ENCODE measurements at regions not wholly inside any gene's neighbourhood (a gene's known extent, or its start where the extent isn't known, plus 50 kb on each side); places are given as distances from the start of the nearest gene placed in this dataset.

DNA sequence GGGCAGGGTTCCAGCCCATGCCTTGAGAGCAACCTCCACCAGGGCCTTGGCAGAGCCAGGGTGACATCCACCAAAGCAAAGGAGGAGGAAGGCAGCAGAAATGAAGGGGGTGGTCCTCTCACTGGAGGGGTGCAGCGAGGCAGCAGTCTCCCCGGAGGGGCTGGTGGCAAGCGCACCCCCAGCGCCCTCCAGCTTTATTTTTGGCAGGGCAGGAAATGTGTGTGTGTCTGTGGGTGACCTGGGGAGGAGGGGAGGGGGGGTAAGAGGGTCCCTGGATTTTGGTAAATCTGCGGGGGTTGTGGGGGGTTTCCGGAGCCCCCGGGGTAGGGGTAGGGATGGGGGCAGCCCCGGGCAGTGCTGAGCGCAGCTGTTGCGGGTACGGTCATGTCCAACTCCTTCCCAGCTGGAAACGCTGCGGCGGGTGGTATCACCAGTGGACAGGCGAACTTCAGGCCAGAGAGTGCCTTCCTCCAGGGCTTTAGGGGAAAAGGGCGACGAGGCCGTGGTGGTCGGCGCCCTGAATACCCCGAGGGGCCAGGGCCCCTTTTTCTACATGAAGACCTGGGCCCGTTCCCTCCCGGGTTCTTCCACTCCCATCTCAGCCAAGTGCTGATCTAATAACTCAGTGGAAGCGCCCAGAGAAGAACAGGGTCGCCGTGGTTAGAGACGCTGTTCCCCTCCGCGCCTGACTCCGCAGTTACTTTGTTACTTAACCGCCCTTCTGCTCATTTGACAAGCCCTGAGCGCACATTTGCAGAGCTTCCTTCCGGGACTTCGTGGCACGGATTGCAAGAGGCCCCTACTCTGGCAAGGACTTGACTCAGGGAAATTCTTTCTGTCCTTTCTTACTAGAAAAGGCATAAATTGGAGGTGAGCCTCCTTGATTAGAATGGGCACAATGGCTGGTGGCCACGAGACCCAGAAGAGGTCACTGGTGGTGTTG is 55.2 kb downstream of the FOS start:
- no peaks in the 10 kb centered on the region for H3K27me3 ChIP-seq (ENCODE audit: control insufficient read depth in 2 of 2, insufficient read depth in 1 of 2, low read length in 1 of 2)
- no peaks in the 10 kb centered on the region for H3K36me3 ChIP-seq (ENCODE audit: control insufficient read depth in 2 of 2, insufficient read depth in 2 of 2, low read length in 1 of 2)
- DNase-seq (ENCODE audit: low read depth in 6 of 9, low spot score in 9 of 9), result peak in 8 of 9 donors; percentile 49 to 89 (median 74)
- peak overlapping the region; percentile 81 to 85 for H3K27ac ChIP-seq (ENCODE audit: low read depth in 1 of 2, low read length in 1 of 2)
- peaks cover 10 to 27% of the 10 kb centered on the region in 2 donors for H3K4me1 ChIP-seq (ENCODE audit: control insufficient read depth in 2 of 2, insufficient read depth in 2 of 2, low read length in 2 of 2)
- H3K9me3 ChIP-seq (ENCODE audit: control insufficient read depth in 2 of 2, insufficient read depth in 1 of 2, low read length in 1 of 2), result peaks cover 0 to 3% of the 10 kb centered on the region in 2 donors
- WGBS, result 4% methylated on average over 36 of the region's 36 CpGs
- H3K4me3 ChIP-seq (ENCODE audit: low read length in 2 of 2), result peak overlapping the region; percentile 43 to 50

- Histone ChIP-seq H3K27me3 (ENCODE audit: control insufficient read depth in 2 of 2, insufficient read depth in 1 of 2, low read length in 1 of 2) (no peaks in the 10 kb centered on the region), H3K4me1 (ENCODE audit: control insufficient read depth in 2 of 2, insufficient read depth in 2 of 2, low read length in 2 of 2) (peaks cover 10 to 28% of the 10 kb centered on the region in 2 donors), H3K27ac (ENCODE audit: low read depth in 1 of 2, low read length in 1 of 2) (peak overlapping the region; percentile 81 to 85), H3K36me3 (ENCODE audit: control insufficient read depth in 2 of 2, insufficient read depth in 2 of 2, low read length in 1 of 2) (no peaks in the 10 kb centered on the region), H3K9me3 (ENCODE audit: control insufficient read depth in 2 of 2, insufficient read depth in 1 of 2, low read length in 1 of 2) (peaks cover 0 to 3% of the 10 kb centered on the region in 2 donors), H3K4me3 (ENCODE audit: low read length in 2 of 2) (peak overlapping the region in 1 of 2 donors; percentile 43)
- 46% methylated on average over 10 of the region's 10 CpGs for WGBS
- peak in 1 of 9 donors; percentile 17 for DNase-seq (ENCODE audit: low read depth in 6 of 9, low spot score in 9 of 9)
Measured at GRCh38 chr14:75334549-75335051, 56.0 kb downstream of the FOS start.

DNA sequence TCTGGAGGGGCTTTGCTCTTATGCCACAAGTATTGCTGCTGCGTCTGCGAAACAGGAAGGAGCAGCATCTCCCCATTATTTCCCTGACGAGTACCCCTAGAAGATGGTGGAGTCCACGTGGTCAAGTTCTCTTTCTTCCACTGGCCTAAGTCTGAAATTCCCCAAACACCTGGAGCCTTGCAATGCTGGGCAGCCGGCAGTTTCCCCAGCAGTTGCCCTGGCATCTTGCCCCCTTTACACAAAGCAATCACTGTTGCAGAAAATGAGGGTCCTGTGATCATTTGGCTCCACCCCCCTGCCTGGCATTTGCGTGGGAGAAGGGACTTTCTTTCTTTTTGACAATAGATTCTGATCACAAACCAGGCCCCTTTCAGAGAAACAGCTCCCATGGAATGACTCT is 56.9 kb downstream of the FOS start:
- 85% methylated on average over 6 of the region's 6 CpGs for WGBS
- H3K27me3 ChIP-seq (ENCODE audit: control insufficient read depth in 2 of 2, insufficient read depth in 1 of 2, low read length in 1 of 2), result no peaks in the 10 kb centered on the region
- H3K9me3 ChIP-seq (ENCODE audit: control insufficient read depth in 2 of 2, insufficient read depth in 1 of 2, low read length in 1 of 2), result peaks cover 0 to 3% of the 10 kb centered on the region in 2 donors
- H3K36me3 ChIP-seq (ENCODE audit: control insufficient read depth in 2 of 2, insufficient read depth in 2 of 2, low read length in 1 of 2), result no peaks in the 10 kb centered on the region
- no peak for DNase-seq (ENCODE audit: low read depth in 6 of 9, low spot score in 9 of 9)
- H3K27ac ChIP-seq (ENCODE audit: low read depth in 1 of 2, low read length in 1 of 2), result no peak overlapping the region
- peaks cover 10 to 29% of the 10 kb centered on the region in 2 donors for H3K4me1 ChIP-seq (ENCODE audit: control insufficient read depth in 2 of 2, insufficient read depth in 2 of 2, low read length in 2 of 2)
- no peak overlapping the region for H3K4me3 ChIP-seq (ENCODE audit: low read length in 2 of 2)

GRCh38 chr14:75338398-75338797 is 59.8 kb downstream of the FOS start:
- Histone ChIP-seq H3K4me3 (ENCODE audit: low read length in 2 of 2) (no peak overlapping the region), H3K27ac (ENCODE audit: low read depth in 1 of 2, low read length in 1 of 2) (no peak overlapping the region), H3K27me3 (ENCODE audit: control insufficient read depth in 2 of 2, insufficient read depth in 1 of 2, low read length in 1 of 2) (no peaks in the 10 kb centered on the region), H3K4me1 (ENCODE audit: control insufficient read depth in 2 of 2, insufficient read depth in 2 of 2, low read length in 2 of 2) (peaks cover 12 to 38% of the 10 kb centered on the region in 2 donors), H3K36me3 (ENCODE audit: control insufficient read depth in 2 of 2, insufficient read depth in 2 of 2, low read length in 1 of 2) (no peaks in the 10 kb centered on the region), H3K9me3 (ENCODE audit: control insufficient read depth in 2 of 2, insufficient read depth in 1 of 2, low read length in 1 of 2) (peaks cover 0 to 3% of the 10 kb centered on the region in 2 donors)
- DNase-seq (ENCODE audit: low read depth in 6 of 9, low spot score in 9 of 9), result no peak

- H3K4me3 ChIP-seq (ENCODE audit: low read length in 2 of 2), result no peak overlapping the region
- H3K4me1 ChIP-seq (ENCODE audit: control insufficient read depth in 2 of 2, insufficient read depth in 2 of 2, low read length in 2 of 2), result peaks cover 8 to 31% of the 10 kb centered on the region in 2 donors
- no peak for DNase-seq (ENCODE audit: low read depth in 6 of 9, low spot score in 9 of 9)
- peaks cover 0 to 3% of the 10 kb centered on the region in 2 donors for H3K9me3 ChIP-seq (ENCODE audit: control insufficient read depth in 2 of 2, insufficient read depth in 1 of 2, low read length in 1 of 2)
- H3K27me3 ChIP-seq (ENCODE audit: control insufficient read depth in 2 of 2, insufficient read depth in 1 of 2, low read length in 1 of 2), result no peaks in the 10 kb centered on the region
- 88% methylated on average over 4 of the region's 4 CpGs for WGBS
- no peak overlapping the region for H3K27ac ChIP-seq (ENCODE audit: low read depth in 1 of 2, low read length in 1 of 2)
- H3K36me3 ChIP-seq (ENCODE audit: control insufficient read depth in 2 of 2, insufficient read depth in 2 of 2, low read length in 1 of 2), result no peaks in the 10 kb centered on the region
Measured at GRCh38 chr14:75339059-75339458, 60.4 kb downstream of the FOS start.

- H3K4me3 ChIP-seq (ENCODE audit: low read length in 2 of 2), result no peak overlapping the region
- no peaks in the 10 kb centered on the region for H3K27me3 ChIP-seq (ENCODE audit: control insufficient read depth in 2 of 2, insufficient read depth in 1 of 2, low read length in 1 of 2)
- peaks cover 3 to 15% of the 10 kb centered on the region in 2 donors for H3K4me1 ChIP-seq (ENCODE audit: control insufficient read depth in 2 of 2, insufficient read depth in 2 of 2, low read length in 2 of 2)
- no peak for DNase-seq (ENCODE audit: low read depth in 6 of 9, low spot score in 9 of 9)
- H3K36me3 ChIP-seq (ENCODE audit: control insufficient read depth in 2 of 2, insufficient read depth in 2 of 2, low read length in 1 of 2), result no peaks in the 10 kb centered on the region
- peak overlapping the region in 1 of 2 donors; percentile 47 for H3K27ac ChIP-seq (ENCODE audit: low read depth in 1 of 2, low read length in 1 of 2)
- WGBS, result 28% methylated on average over 8 of the region's 8 CpGs
- peaks cover 0 to 3% of the 10 kb centered on the region in 2 donors for H3K9me3 ChIP-seq (ENCODE audit: control insufficient read depth in 2 of 2, insufficient read depth in 1 of 2, low read length in 1 of 2)
Measured at GRCh38 chr14:75340921-75341320, 62.3 kb downstream of the FOS start.

DNA sequence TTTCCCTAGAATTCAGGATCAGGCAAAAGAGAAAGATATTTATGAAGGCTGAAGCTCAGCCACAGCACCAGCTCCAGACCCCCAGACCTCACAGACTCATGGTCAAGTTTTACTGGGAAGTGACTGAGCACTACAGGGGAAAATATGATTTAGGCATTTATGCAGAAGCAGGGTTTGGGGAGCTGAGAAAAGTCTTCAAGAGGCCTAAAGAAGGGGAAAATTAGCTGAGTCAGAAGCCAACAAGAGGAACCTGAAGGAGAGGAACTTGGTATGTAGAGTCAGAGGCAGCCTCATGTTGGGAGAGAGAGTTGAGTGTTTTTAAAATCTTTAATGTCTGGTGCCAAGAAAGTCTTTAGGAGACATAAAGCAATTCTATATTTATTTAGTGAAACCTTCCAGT is 63.0 kb downstream of the FOS start:
- Histone ChIP-seq H3K27me3 (ENCODE audit: control insufficient read depth in 2 of 2, insufficient read depth in 1 of 2, low read length in 1 of 2) (no peaks in the 10 kb centered on the region), H3K9me3 (ENCODE audit: control insufficient read depth in 2 of 2, insufficient read depth in 1 of 2, low read length in 1 of 2) (peaks cover 0 to 5% of the 10 kb centered on the region in 2 donors), H3K4me1 (ENCODE audit: control insufficient read depth in 2 of 2, insufficient read depth in 2 of 2, low read length in 2 of 2) (peaks cover 3 to 14% of the 10 kb centered on the region in 2 donors), H3K27ac (ENCODE audit: low read depth in 1 of 2, low read length in 1 of 2) (peak overlapping the region in 1 of 2 donors; percentile 12), H3K4me3 (ENCODE audit: low read length in 2 of 2) (no peak overlapping the region), H3K36me3 (ENCODE audit: control insufficient read depth in 2 of 2, insufficient read depth in 2 of 2, low read length in 1 of 2) (no peaks in the 10 kb centered on the region)
- peak in 1 of 9 donors; percentile 26 for DNase-seq (ENCODE audit: low read depth in 6 of 9, low spot score in 9 of 9)

DNA sequence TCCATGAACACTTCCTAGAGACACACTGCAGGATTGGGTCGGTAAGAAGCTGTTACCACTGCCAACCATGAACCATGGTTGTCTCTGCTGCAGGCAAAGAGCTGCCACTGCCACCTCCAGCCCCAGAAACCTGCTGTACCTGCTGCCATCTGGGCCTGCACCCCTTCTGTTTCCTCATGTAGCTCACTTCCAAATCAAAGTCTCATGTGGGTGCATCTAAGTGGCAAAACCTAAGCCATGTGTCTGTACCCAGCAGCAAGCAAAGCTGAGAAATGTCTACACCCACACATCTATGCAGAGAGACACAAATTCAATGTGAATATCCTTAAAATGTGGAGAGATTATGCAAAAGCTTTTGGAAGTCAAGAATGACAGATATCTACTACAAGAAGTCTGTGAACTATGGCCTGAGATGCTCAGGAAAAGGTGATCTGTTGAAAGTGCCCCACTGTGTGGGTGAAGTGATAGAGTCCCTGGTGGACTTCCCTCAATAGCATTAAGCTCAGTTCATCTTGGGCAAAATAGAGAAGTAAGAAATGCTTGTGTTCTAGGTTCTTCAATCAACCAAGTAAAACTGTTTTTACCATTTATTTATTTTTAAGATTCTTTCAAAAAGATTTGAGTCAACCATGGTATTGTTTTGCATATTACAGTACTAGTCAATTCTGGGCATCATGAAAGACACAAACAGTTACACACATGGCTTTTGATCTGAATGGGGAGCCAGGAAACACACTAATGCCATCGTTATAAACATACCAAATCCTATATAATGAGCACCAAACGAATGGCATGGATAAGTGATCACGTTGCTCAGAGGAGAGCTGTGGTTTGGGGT is 64.4 kb downstream of the FOS start:
- WGBS, result 75% methylated on average over 4 of the region's 4 CpGs
- H3K27ac ChIP-seq (ENCODE audit: low read depth in 1 of 2, low read length in 1 of 2), result peak overlapping the region in 1 of 2 donors; percentile 46

More for the DNA sequence above, 64.4 kb downstream of the FOS start:
- Histone ChIP-seq H3K4me1 (ENCODE audit: control insufficient read depth in 2 of 2, insufficient read depth in 2 of 2, low read length in 2 of 2) (peaks cover 3 to 14% of the 10 kb centered on the region in 2 donors), H3K36me3 (ENCODE audit: control insufficient read depth in 2 of 2, insufficient read depth in 2 of 2, low read length in 1 of 2) (no peaks in the 10 kb centered on the region), H3K4me3 (ENCODE audit: low read length in 2 of 2) (no peak overlapping the region), H3K27me3 (ENCODE audit: control insufficient read depth in 2 of 2, insufficient read depth in 1 of 2, low read length in 1 of 2) (no peaks in the 10 kb centered on the region), H3K9me3 (ENCODE audit: control insufficient read depth in 2 of 2, insufficient read depth in 1 of 2, low read length in 1 of 2) (peaks cover 1 to 3% of the 10 kb centered on the region in 2 donors)
- peak in 1 of 9 donors; percentile 35 for DNase-seq (ENCODE audit: low read depth in 6 of 9, low spot score in 9 of 9)

Data from thymus (tissue), 11 donors.